HG03432 (cell line): ENCODE measurements at regions not wholly inside any gene's neighbourhood (a gene's known extent, or its start where the extent isn't known, plus 50 kb on each side); places are given as distances from the start of the nearest gene placed in this dataset.
A peak's percentile ranks its signal among the peaks of the same experiment; 100 is the strongest.
"Not testable (repeated sequence)": the region's sequence is repeated elsewhere in the genome, so short reads cannot be mapped to it uniquely, and the experiment has no call there.

ENCODE experiments used
- ATAC-seq: cut with Tn5 transposase; IDR thresholded peaks from one replicate; pipeline ENCODE4 v1.9.1; 2021; ENCODE audit warnings: mild to moderate bottlenecking, moderate library complexity; ENCODE audit not compliant: unreplicated experiment

DNA sequence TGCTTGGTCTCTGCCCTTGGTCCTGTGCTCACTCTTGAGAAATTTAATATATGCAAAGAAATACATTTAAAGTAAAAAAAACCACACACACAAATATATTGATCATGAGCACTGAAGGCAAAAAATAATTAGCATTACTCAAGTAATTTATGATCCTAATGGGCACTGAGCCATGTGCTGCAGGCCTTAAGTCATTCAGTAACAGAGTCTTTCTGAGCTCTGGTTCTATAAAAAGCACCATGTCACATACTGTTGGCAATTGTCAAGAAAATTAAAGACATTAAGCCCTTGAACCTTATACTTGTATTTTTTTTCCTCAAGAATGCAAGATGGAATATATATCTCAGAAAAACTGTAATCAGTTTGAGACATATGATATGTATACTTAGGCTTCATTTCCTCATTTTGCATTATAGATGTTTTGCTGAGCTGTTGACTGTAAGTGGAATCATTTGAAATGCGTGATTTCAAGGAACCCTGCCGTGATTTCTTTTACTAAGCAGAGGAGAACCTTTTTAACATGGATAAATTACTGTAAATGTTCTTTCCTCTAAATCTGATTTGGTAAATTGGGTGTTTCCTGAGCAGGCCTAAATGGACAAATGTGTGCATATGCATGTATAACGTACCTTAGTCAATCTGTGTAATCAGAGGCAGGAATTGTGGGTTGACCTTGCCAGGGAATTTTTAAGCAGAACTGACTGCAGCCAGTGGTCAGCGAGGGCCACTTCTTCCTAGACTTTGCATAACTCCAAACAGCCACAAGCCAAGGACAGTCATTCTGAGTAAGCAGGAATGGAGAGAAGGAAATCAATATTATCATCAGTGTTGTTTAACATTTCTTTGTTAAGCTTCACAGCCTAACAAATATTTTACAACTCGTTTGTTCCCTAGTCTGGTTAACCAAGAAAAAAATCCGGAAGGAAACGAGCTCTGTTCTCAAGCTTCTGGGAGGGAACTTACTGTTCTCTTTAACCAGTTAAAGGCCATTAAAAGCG is 191.5 kb upstream of the ATP5MC3 start:
- ATAC-seq, result no peak

DNA sequence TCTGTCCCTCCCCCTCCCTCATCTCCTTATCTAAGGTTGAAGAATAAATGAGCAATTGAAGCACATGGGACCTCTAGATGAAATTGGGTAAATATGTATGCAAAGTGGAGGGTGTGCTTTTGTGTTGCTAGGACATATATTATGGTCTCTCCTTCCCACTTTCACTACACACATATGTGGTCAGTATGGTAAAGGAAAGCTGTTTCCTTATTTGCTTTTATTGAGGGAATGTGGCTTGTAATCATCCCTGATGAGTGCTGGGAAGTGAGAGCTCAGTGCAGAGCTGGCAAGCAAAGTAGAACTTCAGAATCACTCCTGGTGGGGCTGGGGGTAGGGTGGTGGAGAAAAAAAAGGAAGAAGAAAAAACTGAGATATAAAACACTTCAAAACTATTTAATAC is 189.9 kb upstream of the ATP5MC3 start:
- ATAC-seq, result no peak

DNA sequence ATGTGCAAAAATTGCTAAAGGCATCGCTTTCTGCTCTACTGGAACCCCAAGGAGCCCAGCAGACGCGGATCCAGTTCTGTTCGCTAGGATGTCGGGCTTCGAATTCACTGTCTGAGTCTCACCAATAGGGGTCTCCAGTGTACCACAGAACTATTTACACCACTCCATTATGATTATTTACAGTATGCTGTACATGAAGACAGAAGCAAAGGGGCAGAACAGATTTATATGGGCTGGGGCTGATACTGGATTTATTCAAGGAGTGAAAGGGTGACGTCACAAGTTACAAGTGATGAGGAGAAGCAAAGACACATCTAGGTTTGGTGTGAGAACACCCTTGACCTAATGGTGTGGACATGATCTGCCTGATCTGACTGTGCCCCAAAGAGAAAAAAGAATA is 185.3 kb upstream of the ATP5MC3 start:
- peak; percentile 63 for ATAC-seq

DNA sequence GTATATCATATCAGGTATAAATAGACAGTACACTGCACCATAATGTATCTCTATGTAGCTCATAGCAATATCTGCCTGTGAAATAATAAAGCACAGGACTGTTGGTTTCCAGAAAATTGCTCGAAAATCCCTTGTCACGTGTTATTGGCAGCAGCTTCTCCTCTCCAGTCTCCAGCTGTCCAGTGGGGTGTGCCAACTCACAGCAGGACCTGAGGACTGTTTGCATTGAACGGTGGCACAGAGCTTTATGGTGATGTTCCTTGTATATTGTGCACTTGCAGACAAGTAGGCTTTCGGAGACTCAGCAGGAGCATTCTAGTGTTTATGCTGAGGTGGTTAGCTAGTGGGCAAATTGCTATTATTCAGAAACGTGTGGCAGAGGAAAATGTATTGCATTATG is 182.2 kb upstream of the ATP5MC3 start:
- no peak for ATAC-seq

DNA sequence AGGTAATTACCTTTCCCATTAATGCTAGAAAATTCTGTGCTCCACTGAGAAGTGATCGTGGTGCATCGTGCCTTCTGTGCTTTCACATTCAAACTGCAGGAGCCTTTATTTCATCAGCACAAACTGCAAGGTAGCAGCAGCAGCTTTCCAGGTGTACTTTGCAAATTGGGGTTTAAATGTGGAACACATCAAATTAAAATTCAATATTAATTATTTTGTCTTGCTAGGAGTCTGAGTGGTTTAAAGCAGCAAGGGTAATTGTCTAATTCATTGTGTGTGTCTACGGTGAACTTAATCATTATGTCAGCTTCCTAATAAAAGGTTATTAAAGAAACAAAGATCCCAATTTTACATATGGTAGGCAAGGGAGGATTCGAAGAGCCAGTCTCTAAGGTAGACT is 180.8 kb upstream of the ATP5MC3 start:
- ATAC-seq, result no peak

DNA sequence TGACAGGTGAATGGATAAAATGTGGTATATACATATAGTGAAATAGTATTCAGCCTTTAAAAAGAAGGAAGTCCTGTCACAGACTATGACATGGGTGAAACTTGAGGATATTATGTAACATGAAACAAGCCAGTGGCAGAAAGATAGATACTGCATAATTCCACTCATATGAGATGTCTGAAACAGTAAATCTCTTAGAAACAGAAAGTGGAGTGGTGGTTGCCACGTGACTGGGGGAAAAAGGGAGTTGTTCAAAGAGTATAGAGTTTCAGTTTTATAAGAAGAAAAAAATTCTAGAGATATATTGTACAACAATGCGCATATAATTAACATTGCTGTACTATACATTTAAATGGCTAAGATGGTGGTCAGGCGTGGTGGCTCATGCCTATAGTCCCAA is 178.2 kb upstream of the ATP5MC3 start:
- no peak for ATAC-seq

DNA sequence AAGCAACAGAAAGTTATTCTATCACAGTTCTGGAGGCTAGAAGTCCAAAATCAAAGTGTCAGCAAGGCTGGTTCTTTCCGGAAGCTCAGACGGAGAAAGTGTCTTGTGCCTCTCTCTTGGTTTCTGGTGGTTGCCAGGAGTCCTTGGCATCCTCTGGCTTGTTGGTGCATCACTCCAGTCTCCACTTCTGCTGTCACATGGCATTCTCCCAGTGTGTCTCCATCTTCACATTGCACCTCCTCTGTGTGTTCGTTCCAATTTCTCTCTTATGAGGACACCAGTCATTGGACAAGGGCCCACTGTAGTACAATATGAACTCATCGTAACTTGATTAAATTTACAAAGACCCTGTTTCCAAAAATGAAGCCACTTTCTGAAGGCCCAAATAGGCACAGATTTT is 175.4 kb upstream of the ATP5MC3 start:
- ATAC-seq, result no peak

DNA sequence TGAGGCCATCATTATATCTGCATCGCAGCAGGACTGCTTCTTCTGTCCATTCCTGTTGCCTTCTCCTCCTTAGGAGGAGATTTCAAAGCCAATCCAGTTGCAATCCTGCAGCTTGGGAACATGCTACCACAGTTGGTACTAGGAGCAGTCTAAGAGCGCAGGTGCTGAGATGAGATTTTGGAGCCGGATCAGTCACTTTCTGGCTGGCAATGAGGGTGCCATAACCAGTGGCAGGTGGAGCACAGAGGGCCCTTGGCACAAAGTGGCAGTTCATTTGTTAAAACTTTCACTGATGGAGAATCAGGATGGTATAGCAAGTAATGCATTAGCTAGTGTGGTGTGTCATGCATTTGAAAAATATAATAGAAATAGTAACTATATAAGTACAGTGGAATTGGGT is 173.7 kb upstream of the ATP5MC3 start:
- ATAC-seq, result no peak

DNA sequence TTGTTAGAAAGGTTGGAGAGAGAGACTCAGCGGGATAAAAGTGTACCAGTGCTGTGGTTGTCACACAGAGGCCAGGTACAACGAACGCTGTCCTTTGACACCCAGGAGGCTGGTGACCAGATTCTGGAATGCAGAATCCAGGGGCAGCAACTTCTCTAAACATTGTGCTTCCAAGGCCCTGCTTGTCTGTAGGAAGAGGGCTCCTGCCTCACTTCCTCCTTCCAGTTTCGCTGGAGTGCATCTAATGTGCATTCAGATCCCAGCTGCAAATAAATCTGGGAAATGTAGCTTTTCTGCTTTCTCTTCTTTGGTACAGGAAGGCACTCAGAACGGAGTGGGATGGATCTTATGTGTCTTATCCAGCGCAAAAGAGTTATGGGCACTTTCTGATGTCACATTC is 171.8 kb upstream of the ATP5MC3 start:
- ATAC-seq, result no peak

DNA sequence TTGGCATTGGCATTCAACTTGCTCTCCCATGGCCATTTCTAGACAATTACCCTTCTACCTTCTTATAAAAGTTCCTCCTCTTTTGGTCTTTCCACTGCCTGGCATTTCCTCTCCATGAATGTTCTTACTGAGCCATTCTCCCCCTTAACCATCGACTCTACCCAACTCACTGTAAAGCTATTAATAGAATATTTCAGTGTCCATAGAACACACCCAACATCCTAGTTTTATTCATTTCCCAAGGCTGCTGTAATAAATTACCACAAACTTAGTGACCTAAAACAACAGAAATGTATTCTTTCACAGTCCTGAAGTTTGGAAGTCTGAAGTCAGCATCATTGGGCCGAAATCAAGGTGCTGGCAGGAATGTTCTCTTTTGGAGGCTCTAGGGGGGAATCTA is 170.0 kb upstream of the ATP5MC3 start:
- ATAC-seq, result no peak

DNA sequence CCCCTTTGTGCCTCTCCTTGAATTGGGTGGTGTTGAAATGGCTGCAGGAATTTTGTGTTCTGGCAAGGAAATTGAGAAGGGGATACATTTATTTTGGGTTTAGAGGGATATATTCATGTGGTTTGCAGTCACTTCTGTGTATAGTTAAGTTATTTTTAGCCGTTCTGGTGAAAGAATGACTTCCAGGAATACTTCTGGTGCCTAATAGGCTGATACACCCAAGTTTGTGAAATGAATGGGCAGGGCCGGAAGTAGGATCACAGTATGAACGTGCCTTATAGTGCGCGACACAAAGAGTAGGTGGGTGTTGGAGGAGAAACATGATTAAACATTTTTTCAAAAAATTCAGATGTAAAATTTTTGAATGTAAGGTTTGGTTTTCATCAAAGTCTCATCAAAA is 168.6 kb upstream of the ATP5MC3 start:
- ATAC-seq, result no peak

DNA sequence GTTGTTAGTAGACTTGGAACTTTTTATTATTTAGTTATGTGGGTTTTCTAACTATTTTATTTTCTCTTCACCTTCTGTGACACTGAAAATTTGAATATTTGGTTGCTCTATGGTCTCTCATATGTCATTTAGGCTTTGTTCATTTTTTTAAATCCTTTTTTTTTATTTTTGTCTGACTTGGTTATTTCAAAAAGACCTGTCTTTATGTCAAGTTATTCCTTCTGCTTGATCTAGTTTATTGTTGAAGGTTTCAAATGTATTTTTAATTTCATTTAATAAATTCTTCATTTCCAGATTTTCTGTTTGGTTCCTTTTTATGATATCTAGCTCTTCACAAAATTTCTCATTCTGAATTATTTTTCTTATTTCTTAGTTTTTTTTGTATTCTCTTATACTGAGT is 160.6 kb upstream of the ATP5MC3 start:
- ATAC-seq, result no peak

DNA sequence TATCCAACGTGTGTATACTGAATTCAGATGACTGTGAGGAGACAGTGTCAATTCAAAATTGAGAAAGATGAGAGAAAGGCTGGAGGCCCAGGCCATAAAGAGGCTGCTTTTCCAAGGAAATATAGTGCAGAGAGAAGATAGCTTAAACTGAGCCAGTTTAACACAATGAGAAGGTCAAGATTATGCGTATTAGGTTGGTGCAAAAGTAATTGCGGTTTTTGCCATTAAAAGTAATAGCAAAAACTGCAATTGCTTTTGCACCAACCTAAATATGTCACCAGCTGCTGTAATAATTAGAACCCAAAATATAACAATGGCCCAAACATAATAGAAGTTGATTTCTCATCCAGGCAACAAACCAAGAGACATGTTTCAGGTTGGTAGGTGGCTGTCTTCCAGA is 148.7 kb upstream of the ATP5MC3 start:
- ATAC-seq, result no peak

DNA sequence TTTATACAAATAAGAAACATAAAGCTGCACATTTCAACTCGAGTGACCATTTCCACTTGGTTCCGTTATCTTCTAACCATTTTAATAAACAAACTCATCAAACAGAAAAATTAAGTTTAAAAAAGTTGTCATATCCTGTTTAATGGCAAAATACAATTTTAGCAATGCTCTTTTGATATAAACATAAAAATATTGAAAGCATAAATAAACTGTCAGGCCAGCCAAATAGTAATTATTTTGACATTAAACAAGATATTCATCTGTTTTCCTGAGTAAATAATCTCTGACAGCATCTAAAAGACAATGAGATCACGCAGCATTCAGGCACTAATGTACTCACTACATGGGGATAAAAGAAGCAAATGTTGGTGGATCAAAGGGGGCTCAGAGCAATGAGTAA is 145.3 kb upstream of the ATP5MC3 start:
- ATAC-seq, result no peak

DNA sequence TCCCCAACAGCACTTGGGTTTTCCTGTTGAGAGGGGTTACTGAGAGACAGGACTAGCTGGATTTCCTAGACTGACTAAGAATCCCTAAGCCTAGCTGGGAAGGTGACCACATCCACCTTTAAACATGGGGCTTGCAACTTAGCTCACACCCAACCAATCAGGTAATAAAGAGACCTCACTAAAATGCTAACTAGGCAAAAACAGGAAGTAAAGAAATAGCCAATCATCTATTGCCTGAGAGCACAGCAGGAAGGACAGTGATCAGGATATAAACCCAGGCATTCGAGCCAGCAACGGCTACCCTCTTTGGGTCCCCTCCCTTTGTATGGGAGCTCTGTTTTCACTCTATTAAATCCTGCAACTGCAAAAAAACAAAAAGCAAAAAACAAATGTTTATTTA is 144.7 kb upstream of the ATP5MC3 start:
- not testable (repeated sequence) for ATAC-seq

DNA sequence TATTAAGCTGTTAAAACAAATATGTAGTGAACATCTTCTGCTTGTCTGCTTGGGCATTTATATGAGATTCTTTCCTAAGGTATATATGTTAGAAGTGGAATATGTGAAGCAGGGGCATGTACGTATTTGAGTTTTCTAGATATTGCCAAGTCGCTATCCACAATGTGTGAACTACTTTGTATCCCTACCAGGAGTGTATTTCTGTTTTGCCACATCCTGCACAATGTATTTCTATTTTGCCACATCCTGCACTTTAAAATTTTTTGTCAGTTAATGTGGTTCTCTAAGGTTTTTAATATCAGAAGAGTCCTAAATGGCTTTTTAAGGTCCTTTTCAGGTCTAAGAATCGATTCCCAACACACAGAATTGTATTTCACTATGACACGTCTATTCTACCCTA is 141.7 kb upstream of the ATP5MC3 start:
- no peak for ATAC-seq

DNA sequence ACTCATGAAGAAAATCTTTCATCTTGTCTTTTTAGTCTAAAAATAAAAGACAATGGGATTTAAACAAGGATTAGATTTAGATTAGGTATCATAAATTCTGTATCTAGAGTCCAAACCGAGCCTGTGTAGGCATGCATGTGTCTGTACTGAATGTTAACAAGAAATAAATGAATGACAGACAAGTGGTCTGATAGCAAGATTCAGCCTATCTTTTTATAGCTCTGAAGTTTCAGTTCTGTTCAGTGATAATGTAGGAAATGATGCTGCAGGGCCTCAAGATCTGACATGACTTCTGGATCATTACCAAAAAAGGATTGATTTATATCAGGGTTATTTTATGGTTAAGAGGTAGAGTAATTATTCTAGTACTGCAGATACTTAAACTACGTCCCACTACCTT is 137.0 kb upstream of the ATP5MC3 start:
- ATAC-seq, result no peak

DNA sequence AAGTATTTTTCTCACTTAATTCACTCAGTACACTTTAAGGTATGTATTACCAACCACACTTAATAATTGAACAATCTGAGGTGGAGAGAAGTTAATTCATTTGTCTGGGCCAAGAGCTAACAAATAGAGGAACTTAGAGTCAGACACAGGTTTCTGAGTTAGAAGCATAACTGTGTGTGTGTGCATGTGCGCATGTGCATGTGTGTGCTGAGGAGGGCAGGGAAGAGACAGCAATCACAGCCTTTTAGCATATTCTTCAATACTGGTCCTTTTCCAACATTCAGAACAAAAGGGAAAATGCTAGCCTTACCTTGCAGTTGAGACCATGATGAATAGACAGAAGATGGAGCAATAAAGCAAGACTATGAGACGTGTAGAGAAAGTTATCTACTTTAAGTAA is 136.2 kb upstream of the ATP5MC3 start:
- no peak for ATAC-seq

DNA sequence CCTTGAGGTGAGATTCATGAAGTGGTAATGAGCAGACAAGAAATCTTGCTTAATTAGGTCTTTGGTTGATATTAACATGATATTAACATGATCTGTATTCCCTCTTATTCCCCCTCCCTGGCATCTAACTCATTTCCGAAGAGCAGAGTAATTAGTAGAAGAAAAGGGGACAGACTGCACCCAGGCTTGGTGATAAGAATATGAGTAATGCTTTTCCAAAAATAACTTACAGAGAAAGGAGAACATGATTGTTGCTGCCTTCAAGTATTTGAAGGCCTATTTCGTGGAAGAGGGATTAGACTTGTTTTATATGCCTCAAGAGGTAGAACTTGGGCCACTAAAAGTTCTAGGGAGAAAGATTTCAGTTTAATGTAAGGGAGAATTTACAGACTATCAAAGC is 130.6 kb upstream of the ATP5MC3 start:
- ATAC-seq, result no peak

DNA sequence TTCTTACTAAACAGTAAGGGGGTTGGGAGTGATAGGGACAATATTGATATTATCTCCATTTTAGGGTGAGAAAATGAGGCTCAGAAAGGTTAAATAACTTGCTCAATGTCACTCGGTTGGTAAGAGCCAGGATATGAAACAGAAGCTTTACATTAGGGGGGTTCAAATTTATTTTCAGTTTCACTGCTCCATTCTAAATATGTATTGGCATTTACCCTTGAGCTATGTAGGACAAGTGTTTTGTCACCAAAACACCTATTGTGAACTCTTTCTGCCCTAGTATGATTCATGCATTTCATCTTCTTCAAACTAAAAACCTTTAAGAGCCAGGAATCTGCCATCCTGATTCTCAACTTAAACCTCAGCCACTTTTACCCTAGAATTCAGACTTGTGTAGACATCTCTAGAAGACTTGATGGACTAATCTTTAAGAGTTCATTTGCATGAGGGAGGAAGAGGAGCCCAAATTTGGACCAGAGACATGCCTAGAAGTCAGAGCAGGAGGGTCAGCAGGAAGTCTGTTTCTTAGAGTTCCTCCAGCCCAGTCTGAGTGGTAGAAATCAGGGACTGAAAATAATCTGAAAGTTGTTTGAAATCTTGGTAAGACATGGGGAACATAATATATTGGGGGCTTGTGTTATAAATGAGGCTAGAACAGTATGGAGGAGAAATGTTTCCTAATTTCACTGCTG is 129.4 kb upstream of the ATP5MC3 start:
- ATAC-seq, result no peak

DNA sequence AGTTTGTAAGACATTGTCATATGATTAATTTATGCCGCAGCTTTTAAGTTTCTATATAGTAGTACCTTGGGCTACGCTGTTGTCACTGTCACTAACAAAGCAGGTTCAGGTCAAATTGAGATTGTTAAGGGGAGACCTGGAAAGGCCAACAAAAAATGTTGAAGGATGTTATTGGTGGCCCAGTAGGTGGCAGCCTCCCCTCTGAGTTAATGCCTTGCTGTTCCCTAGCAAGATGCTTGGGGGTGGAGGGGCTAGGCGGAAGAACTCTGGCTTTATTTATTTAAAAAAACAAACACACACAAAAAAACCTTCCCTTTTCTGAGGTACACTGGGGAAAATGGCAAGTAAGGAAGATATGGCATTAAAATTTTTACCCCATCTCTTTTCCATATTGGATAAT is 128.3 kb upstream of the ATP5MC3 start:
- no peak for ATAC-seq

DNA sequence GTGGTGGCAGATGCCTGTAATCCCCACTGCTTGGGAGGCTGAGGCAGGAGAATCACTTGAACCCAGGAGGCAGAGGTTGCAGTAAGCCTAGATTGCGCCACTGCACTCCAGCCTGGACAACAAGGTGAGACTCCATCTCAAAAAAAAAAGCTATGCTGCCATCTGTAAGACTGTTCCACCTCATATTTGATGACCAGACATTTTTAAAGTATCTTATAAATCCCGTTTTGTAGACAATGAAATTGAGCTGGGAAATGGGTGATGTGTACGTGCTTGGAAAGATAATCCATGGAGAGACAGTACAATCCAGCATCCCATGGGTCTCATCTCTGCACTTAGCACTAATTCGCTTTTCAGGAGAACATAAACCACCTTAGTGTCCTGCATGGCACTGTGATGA is 126.5 kb upstream of the ATP5MC3 start:
- no peak for ATAC-seq
